HG03103 (cell line): ENCODE measurements at regions not wholly inside any gene's neighbourhood (a gene's known extent, or its start where the extent isn't known, plus 50 kb on each side); places are given as distances from the start of the nearest gene placed in this dataset.

Experiments
- ATAC-seq: cut with Tn5 transposase; IDR thresholded peaks from one replicate; pipeline ENCODE4 v1.9.1; 2021; ENCODE audit warnings: low read depth; ENCODE audit not compliant: unreplicated experiment

GRCh38 chr10:10247585-10247984 is 770.1 kb upstream of the CELF2 start:
- ATAC-seq: no peak

GRCh38 chr10:10256860-10257259 is 760.8 kb upstream of the CELF2 start:
- no peak for ATAC-seq

GRCh38 chr10:10259013-10259412 is 758.7 kb upstream of the CELF2 start:
- no peak for ATAC-seq

- ATAC-seq: no peak
Measured at GRCh38 chr10:10270126-10271050, 747.3 kb upstream of the CELF2 start.

- ATAC-seq: no peak
Measured at GRCh38 chr10:10271639-10272192, 746.0 kb upstream of the CELF2 start.

- ATAC-seq: no peak
Measured at GRCh38 chr10:10273661-10274060, 744.0 kb upstream of the CELF2 start.

- no peak for ATAC-seq
Measured at GRCh38 chr10:10279906-10280305, 737.8 kb upstream of the CELF2 start.

GRCh38 chr10:10292501-10292900 is 725.2 kb upstream of the CELF2 start:
- ATAC-seq: no peak

- no peak for ATAC-seq
Measured at GRCh38 chr10:10293041-10293440, 724.6 kb upstream of the CELF2 start.

- no peak for ATAC-seq
Measured at GRCh38 chr10:10293481-10293951, 724.2 kb upstream of the CELF2 start.

- no peak for ATAC-seq
Measured at GRCh38 chr10:10294184-10294880, 723.3 kb upstream of the CELF2 start.

- no peak for ATAC-seq
Measured at GRCh38 chr10:10294881-10295529, 722.7 kb upstream of the CELF2 start.

GRCh38 chr10:10295537-10295936 is 722.1 kb upstream of the CELF2 start:
- no peak for ATAC-seq

GRCh38 chr10:10302689-10303088 is 715.0 kb upstream of the CELF2 start:
- no peak for ATAC-seq

GRCh38 chr10:10307036-10307435 is 710.6 kb upstream of the CELF2 start:
- ATAC-seq: no peak

- ATAC-seq: no peak
Measured at GRCh38 chr10:10307551-10307950, 710.1 kb upstream of the CELF2 start.

GRCh38 chr10:10310498-10310897 is 707.2 kb upstream of the CELF2 start:
- no peak for ATAC-seq

GRCh38 chr10:10311966-10312365 is 705.7 kb upstream of the CELF2 start:
- no peak for ATAC-seq

GRCh38 chr10:10313149-10313835 is 704.4 kb upstream of the CELF2 start:
- no peak for ATAC-seq

- no peak for ATAC-seq
Measured at GRCh38 chr10:10314626-10315025, 703.0 kb upstream of the CELF2 start.
